ENCODE measurements at regions not wholly inside any gene's neighbourhood (a gene's known extent, or its start where the extent isn't known, plus 50 kb on each side); places are given as distances from the start of the nearest gene placed in this dataset.

GRCh38 chr9:29211003-29211579 is 1637.8 kb upstream of the C9orf72 start:
- no peak for DNase-seq
- Histone ChIP-seq H3K27me3 (peaks cover 0 to 52% (median 11%) of the 10 kb centered on the region in 4 donors), H3K4me1 (peaks cover 8 to 40% (median 14%) of the 10 kb centered on the region in 3 donors), H3K4me3 (no peak overlapping the region), H3K9me3 (no peaks in the 10 kb centered on the region), H3K36me3 (no peaks in the 10 kb centered on the region), H3K27ac (no peak overlapping the region)
- 37 to 46% methylated on average over 6 of the region's 6 CpGs for WGBS, 2 donors
- intact Hi-C loops (cut with DNase I) = no loop called here
- no peak for TF ChIP-seq POLR2A (IDR thresholded peaks at IDR 0.05)
- TF ChIP-seq CTCF (IDR thresholded peaks at IDR 0.05) = no peak

- peaks cover 8 to 40% (median 14%) of the 10 kb centered on the region in 3 donors for H3K4me1 ChIP-seq
- H3K27ac ChIP-seq = no peak overlapping the region
- WGBS, 2 donors = 5 to 12% methylated on average over 5 to 12 of the region's 51 CpGs
- peak overlapping the region; percentile 30 to 59 (median 44) for H3K4me3 ChIP-seq
- no peak for DNase-seq
- H3K27me3 ChIP-seq = peaks cover 0 to 59% (median 11%) of the 10 kb centered on the region in 4 donors
- TF ChIP-seq POLR2A (IDR thresholded peaks at IDR 0.05) (no peak), CTCF (IDR thresholded peaks at IDR 0.05) (peak in 4 of 6 experiments; percentile 69 to 92 (median 71))
- intact Hi-C loops (cut with DNase I) = no loop called here
- no peaks in the 10 kb centered on the region for H3K9me3 ChIP-seq
- H3K36me3 ChIP-seq = no peaks in the 10 kb centered on the region
These were observed 1638.5 kb upstream of the C9orf72 start for GRCh38 chr9:29211580-29212396.

- no peak for TF ChIP-seq POLR2A (IDR thresholded peaks at IDR 0.05)
- peak in 1 of 6 experiments; percentile 38 for TF ChIP-seq CTCF (IDR thresholded peaks at IDR 0.05)
- Histone ChIP-seq H3K27ac (no peak overlapping the region), H3K4me3 (peak overlapping the region; percentile 30 to 59 (median 44)), H3K9me3 (no peaks in the 10 kb centered on the region), H3K36me3 (no peaks in the 10 kb centered on the region), H3K27me3 (peaks cover 0 to 64% (median 11%) of the 10 kb centered on the region in 4 donors), H3K4me1 (peaks cover 8 to 40% (median 14%) of the 10 kb centered on the region in 3 donors)
- DNase-seq = no peak
- 1 to 8% methylated on average over 33 of the region's 54 CpGs for WGBS, 2 donors
- intact Hi-C loops (cut with DNase I) = no loop called here
These were observed 1639.4 kb upstream of the C9orf72 start for GRCh38 chr9:29212397-29213387.

GRCh38 chr9:29213417-29214153 is 1640.3 kb upstream of the C9orf72 start, which contains the start of gene LINGO2:
Gene LINGO2 (minus strand): TSS chr9:29213601.
- WGBS, 2 donors = 2 to 4% methylated on average over 31 to 32 of the region's 57 CpGs
- Histone ChIP-seq H3K36me3 (no peaks in the 10 kb centered on the region), H3K4me3 (peak within 1 kb of the TSS; percentile 30 to 59 (median 44)), H3K27ac (no peak within 1 kb of the TSS), H3K4me1 (peaks cover 8 to 40% (median 14%) of the 10 kb centered on the region in 3 donors), H3K9me3 (no peaks in the 10 kb centered on the region), H3K27me3 (peaks cover 0 to 65% (median 11%) of the 10 kb centered on the region in 4 donors)
- TF ChIP-seq CTCF (IDR thresholded peaks at IDR 0.05) (no peak), POLR2A (IDR thresholded peaks at IDR 0.05) (no peak)
- no peak for DNase-seq
- intact Hi-C loops (cut with DNase I) = no loop called here
